AG04450 (cell line): ENCODE measurements at regions not wholly inside any gene's neighbourhood (a gene's known extent, or its start where the extent isn't known, plus 50 kb on each side); places are given as distances from the start of the nearest gene placed in this dataset.

Experiments used
- CTCF ChIA-PET: fragments of 300-600, 350-600 bp; formaldehyde crosslinking; extraction: SDS; loops from one replicate; lab custom pipeline; 2022; ENCODE audit warnings: antibody characterized with exemption, inconsistent platforms; lab: Charles Lee
- POLR2A ChIA-PET: fragments of 350-600 bp; formaldehyde crosslinking; extraction: SDS; loops from one replicate; lab custom pipeline; 2021; ENCODE audit warnings: antibody characterized with exemption, inconsistent platforms; lab: Yijun Ruan, JAX
- DNase-seq: peaks from one replicate; pipeline ENCODE4 v3.0.0-alpha.2; 2011; ENCODE audit warnings: low read depth, low spot score
- H3K27ac ChIP-seq: one replicate; pipeline ENCODE4 v1.5.1; 2012; ENCODE audit warnings: low read depth, low read length, control low read depth
- H3K27me3 ChIP-seq: one replicate; pipeline ENCODE4 v1.6.0; 2012; ENCODE audit warnings: low read length; ENCODE audit not compliant: control insufficient read depth, insufficient read depth
- H3K4me3 ChIP-seq: 2 replicates; pipeline ENCODE4 v1.5.1; 2011; ENCODE audit warnings: mild to moderate bottlenecking, low read depth, low read length, control low read depth
- H3K9me3 ChIP-seq: 2 replicates; pipeline ENCODE4 v1.5.1; 2012; ENCODE audit warnings: low read length; ENCODE audit not compliant: control insufficient read depth, insufficient read depth
- TF ChIP-seq, protein P1 (sequence below): IDR thresholded peaks from 2 replicates; pipeline ENCODE4 v1.5.1; 2011; ENCODE audit warnings: low read depth, low read length, control low read depth, inconsistent platforms

DNA sequence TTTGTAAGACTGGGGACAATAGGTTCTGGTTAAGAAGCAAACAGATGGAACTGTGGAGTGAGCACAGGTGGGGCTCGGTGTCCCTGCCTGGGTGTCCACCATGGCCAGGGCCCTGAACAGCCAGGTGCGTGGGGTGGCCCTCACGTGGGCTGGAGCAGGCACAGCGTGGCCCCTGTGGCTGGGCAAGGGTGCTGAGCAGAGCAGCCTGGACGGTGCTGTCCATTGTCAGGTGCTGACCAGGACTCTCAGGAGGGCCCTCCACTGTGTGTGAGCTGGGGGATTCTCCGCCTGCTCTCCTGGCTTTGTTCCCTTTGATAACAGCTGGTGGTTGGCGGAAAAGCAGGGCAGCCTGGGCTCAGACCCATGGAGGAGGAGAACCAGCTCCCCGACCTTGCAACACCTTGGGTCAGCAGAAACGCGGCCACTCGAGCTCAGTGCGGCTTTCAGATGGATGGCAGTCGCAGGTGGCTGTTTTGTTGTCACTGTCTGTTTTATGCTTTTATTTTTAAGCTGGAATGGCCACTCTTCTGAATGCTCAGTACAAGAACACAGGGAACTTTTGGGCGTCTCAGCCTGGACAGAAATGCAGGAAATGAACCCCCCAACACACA, 273.9 kb upstream of the ADARB2 start:
- no peak overlapping the region for H3K4me3 ChIP-seq
- TF ChIP-seq, protein P1, sequence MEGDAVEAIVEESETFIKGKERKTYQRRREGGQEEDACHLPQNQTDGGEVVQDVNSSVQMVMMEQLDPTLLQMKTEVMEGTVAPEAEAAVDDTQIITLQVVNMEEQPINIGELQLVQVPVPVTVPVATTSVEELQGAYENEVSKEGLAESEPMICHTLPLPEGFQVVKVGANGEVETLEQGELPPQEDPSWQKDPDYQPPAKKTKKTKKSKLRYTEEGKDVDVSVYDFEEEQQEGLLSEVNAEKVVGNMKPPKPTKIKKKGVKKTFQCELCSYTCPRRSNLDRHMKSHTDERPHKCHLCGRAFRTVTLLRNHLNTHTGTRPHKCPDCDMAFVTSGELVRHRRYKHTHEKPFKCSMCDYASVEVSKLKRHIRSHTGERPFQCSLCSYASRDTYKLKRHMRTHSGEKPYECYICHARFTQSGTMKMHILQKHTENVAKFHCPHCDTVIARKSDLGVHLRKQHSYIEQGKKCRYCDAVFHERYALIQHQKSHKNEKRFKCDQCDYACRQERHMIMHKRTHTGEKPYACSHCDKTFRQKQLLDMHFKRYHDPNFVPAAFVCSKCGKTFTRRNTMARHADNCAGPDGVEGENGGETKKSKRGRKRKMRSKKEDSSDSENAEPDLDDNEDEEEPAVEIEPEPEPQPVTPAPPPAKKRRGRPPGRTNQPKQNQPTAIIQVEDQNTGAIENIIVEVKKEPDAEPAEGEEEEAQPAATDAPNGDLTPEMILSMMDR = no peak
- no peaks in the 10 kb centered on the region for H3K27me3 ChIP-seq
- no peak overlapping the region for H3K27ac ChIP-seq
- ChIA-PET POLR2A (no interaction called here), CTCF (no interaction called here)
- DNase-seq = no peak
- peaks cover 59% of the 10 kb centered on the region for H3K9me3 ChIP-seq

DNA sequence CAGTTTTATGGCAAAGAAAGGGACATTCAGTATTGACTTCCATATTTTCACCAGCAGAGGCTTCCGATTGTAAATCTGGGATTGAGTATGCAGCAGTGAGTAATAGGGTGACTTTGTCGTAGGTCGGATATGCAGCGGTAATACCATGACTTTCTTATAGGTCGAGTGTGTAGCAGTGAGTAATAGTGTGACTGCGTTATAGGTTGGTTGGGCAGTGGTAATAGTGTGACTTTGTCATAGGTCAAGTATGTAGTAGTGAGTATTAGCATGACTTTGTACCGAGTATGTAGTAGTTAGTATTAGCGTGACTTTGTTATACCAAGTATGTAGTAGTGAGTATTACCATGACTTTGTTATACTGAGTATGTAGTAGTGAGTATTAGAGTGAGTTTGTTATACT, 268.2 kb upstream of the ADARB2 start:
- Histone ChIP-seq H3K4me3 (no peak overlapping the region), H3K9me3 (peaks cover 36% of the 10 kb centered on the region), H3K27me3 (no peaks in the 10 kb centered on the region), H3K27ac (no peak overlapping the region)
- no peak for DNase-seq
- ChIA-PET CTCF (no interaction called here), POLR2A (no interaction called here)
- TF ChIP-seq, protein P1 = no peak

DNA sequence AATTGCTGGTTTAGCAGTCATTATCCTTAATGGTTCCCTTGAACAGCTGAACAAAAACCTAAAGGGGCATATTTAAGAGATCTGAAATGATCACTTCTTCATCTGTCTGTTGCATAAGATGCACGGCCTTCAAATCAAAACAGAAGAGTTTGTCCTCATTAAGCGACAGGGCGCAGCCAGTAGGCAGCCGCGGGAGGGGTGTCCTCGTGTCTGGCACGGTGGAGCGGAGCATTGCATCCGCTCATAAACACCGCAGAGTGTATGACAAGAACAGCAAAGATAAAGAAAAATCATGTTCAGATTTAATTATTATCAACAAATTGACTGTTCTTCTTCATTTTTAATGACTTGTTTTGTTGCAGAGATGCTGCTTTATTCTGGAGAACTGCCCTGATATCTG, 255.6 kb upstream of the ADARB2 start:
- Histone ChIP-seq H3K27ac (no peak overlapping the region), H3K9me3 (peaks cover 34% of the 10 kb centered on the region), H3K4me3 (no peak overlapping the region), H3K27me3 (no peaks in the 10 kb centered on the region)
- no peak for DNase-seq
- ChIA-PET POLR2A (no interaction called here), CTCF (no interaction called here)
- TF ChIP-seq, protein P1 = no peak

DNA sequence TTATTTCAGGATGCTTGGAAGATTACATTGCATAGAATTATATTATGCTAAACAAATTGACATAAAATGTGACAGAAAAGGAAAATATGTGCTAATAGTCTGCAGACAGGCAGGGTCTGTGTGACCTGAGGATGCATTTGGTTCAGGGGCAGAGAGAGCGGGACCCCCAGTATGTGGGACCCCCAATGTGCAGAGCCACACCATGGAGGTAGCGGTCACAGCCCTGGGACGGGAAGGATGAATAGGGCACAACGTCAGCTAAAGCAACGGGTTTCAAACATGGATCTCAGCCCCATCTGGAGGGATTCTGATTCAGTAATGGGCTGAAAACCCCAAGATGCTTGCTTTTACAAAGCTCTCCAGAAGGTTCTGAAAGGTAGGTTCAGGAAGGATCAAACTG, 251.8 kb upstream of the ADARB2 start:
- Histone ChIP-seq H3K27ac (no peak overlapping the region), H3K4me3 (no peak overlapping the region), H3K9me3 (peaks cover 38% of the 10 kb centered on the region), H3K27me3 (no peaks in the 10 kb centered on the region)
- ChIA-PET CTCF (no interaction called here), POLR2A (no interaction called here)
- TF ChIP-seq, protein P1 = no peak
- DNase-seq = no peak

DNA sequence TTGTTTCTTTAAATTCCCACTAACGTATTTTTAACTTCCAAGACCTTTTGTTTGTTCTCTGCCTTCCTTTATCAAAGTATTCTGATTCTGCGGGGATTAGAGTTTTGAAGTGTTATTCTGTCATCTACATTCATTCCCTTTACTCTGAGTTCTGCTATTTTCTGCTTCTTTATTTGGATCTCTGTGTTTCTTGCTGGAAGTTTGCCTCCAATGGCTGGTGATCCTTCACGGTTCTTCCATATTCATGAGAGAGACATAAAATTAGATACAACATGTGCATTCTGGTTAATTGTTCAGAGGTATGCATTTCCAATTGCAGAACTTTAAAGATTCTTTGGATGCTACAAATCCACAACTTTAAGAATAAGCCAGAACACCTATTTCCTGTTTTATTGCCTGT, 244.7 kb upstream of the ADARB2 start:
- ChIA-PET POLR2A (no interaction called here), CTCF (no interaction called here)
- TF ChIP-seq, protein P1 = no peak
- peaks cover 21% of the 10 kb centered on the region for H3K9me3 ChIP-seq
- no peaks in the 10 kb centered on the region for H3K27me3 ChIP-seq
- H3K4me3 ChIP-seq = no peak overlapping the region
- H3K27ac ChIP-seq = no peak overlapping the region
- DNase-seq = no peak
